Tibial nerve (tissue), 4 donors: ENCODE measurements at regions not wholly inside any gene's neighbourhood (a gene's known extent, or its start where the extent isn't known, plus 50 kb on each side); places are given as distances from the start of the nearest gene placed in this dataset.
"Not testable (repeated sequence)": the region's sequence is repeated elsewhere in the genome, so short reads cannot be mapped to it uniquely, and the experiment has no call there.

Experiments
- EP300 ChIP-seq, 2 donors: sonication (generic); formaldehyde crosslinking; IDR thresholded peaks; one replicate each; pipeline ENCODE4 v1.6.1; 2017; ENCODE audit warnings: antibody characterized with exemption in 2 of 2, mild to moderate bottlenecking in 1 of 2
- POLR2A ChIP-seq, 2 donors: fragments of 450-650 bp; IDR thresholded peaks; one replicate each; pipeline ENCODE4 v1.6.1; 2017; ENCODE audit warnings: antibody characterized with exemption in 2 of 2, mild to moderate bottlenecking in 2 of 2, moderate library complexity in 2 of 2
- TF ChIP-seq, protein P1 (sequence below), 5 experiments: fragments of 200-600 bp in 3 of 5; fragments of 450-650 bp in 2 of 5; sonication (generic) in 3 of 5; IDR thresholded peaks; one replicate each; pipeline ENCODE4 v1.5.1; 2016 to 2019; ENCODE audit warnings: antibody characterized with exemption in 5 of 5, mild to moderate bottlenecking in 3 of 5, moderate library complexity in 2 of 5

- TF ChIP-seq, protein P1, sequence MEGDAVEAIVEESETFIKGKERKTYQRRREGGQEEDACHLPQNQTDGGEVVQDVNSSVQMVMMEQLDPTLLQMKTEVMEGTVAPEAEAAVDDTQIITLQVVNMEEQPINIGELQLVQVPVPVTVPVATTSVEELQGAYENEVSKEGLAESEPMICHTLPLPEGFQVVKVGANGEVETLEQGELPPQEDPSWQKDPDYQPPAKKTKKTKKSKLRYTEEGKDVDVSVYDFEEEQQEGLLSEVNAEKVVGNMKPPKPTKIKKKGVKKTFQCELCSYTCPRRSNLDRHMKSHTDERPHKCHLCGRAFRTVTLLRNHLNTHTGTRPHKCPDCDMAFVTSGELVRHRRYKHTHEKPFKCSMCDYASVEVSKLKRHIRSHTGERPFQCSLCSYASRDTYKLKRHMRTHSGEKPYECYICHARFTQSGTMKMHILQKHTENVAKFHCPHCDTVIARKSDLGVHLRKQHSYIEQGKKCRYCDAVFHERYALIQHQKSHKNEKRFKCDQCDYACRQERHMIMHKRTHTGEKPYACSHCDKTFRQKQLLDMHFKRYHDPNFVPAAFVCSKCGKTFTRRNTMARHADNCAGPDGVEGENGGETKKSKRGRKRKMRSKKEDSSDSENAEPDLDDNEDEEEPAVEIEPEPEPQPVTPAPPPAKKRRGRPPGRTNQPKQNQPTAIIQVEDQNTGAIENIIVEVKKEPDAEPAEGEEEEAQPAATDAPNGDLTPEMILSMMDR (IDR thresholded peaks at IDR 0.05), result not testable (repeated sequence)
- not testable (repeated sequence) for TF ChIP-seq POLR2A, EP300 (IDR thresholded peaks at IDR 0.05)
Observed at GRCh38 chr7:155932324-155932723, 120.1 kb upstream of the SHH start.
